ENCODE measurements at regions not wholly inside any gene's neighbourhood (a gene's known extent, or its start where the extent isn't known, plus 50 kb on each side); places are given as distances from the start of the nearest gene placed in this dataset.

DNA sequence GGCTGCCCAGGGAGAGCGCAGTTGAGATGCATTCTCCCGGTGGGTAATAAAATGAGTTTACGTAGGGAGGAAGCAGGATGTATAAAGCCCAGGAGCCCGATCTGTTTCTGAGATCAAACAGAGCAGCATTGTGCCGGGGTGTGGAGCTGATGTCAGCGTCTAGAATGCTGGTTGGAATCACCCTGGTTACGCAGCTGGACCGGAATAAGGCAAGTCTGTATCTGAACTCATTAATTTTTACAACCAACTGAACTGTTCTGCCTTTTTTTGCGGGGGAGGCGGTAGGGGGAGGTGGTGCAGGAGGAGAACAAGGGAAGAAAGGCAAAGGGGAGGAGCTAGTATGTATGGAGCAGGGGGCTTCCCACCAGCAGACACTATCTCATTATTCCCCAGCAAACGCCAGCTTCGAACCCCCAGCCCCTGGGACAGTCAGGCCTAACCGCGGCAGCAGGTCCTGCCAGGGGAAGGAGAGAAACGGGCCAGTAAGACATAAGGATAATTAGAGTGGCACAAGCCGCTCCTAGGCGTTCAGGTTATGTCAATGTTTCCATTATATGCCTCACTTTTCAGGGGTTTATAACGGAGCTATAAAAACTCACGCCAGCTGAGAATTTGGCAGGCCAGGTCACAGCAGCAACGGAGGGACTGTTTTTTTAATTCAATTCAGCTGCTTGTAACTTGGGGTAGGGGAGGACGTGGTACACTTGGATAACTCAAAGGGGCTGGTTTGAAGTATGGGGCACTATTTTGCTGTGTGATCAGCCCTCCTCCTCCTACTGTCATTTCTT is 175.3 kb upstream of the HES1 start:
- Mint-ChIP-seq H3K27me3 (ENCODE audit: unreplicated experiment) (no peaks in the 10 kb centered on the region), H3K27ac (ENCODE audit: unreplicated experiment) (no peak overlapping the region), H3K4me1 (ENCODE audit: low read depth, unreplicated experiment) (no peaks in the 10 kb centered on the region), H3K36me3 (ENCODE audit: insufficient read depth, unreplicated experiment) (no peaks in the 10 kb centered on the region), H3K4me3 (ENCODE audit: low read depth, unreplicated experiment) (no peak overlapping the region), H3K9me3 (ENCODE audit: low read depth, unreplicated experiment) (peaks cover 5% of the 10 kb centered on the region)
- TF ChIP-seq, protein P1, sequence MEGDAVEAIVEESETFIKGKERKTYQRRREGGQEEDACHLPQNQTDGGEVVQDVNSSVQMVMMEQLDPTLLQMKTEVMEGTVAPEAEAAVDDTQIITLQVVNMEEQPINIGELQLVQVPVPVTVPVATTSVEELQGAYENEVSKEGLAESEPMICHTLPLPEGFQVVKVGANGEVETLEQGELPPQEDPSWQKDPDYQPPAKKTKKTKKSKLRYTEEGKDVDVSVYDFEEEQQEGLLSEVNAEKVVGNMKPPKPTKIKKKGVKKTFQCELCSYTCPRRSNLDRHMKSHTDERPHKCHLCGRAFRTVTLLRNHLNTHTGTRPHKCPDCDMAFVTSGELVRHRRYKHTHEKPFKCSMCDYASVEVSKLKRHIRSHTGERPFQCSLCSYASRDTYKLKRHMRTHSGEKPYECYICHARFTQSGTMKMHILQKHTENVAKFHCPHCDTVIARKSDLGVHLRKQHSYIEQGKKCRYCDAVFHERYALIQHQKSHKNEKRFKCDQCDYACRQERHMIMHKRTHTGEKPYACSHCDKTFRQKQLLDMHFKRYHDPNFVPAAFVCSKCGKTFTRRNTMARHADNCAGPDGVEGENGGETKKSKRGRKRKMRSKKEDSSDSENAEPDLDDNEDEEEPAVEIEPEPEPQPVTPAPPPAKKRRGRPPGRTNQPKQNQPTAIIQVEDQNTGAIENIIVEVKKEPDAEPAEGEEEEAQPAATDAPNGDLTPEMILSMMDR (IDR thresholded peaks at IDR 0.05; ENCODE audit: unreplicated experiment) = no peak
- BruUV-seq (replicated peaks) = no TSS peak
- CTCF ChIA-PET = interaction anchor here (1.4 kb wide), 1 partner anchor 11 kb away, joined by 3 read pairs; no protein-coding TSS in a partner anchor
- intact Hi-C loops (cut with micrococcal nuclease; ENCODE audit: unreplicated experiment) = no loop called here
- no peak for DNase-seq

DNA sequence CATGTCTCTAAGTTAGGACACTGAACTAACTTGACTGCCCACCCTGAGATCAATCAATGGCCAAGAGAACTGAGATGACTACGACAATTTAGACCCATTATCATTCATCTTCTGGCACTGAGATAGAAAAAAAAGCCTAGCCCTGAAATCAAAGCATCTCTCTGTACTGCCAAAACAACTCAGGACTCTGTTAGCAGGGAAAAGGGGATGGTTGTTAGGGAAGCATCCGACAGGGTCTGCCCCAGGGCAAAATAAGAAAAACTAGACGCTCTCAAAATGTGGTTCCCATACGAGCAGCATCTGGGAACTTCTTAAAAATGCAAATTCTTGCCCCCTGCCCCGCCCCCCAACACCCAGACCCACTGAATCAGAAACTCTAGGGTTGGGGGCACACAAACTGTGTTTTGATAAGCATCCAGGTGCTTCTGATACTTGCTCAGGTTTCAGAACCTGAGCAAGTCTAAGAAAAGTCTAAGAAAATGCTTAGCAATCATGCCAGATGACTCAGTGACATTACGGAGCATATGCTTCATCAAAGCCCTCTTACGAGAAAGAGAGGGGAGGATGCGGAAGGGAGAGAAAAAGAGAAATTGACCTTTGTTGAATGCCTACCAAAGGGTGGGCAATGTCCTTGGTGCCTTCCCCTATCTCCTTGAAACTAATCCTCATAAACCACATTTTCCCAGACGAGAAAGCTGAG is 172.8 kb upstream of the HES1 start:
- no TSS peak for BruUV-seq (replicated peaks)
- H3K27ac Mint-ChIP-seq (ENCODE audit: unreplicated experiment) = no peak overlapping the region
- intact Hi-C loops (cut with micrococcal nuclease; ENCODE audit: unreplicated experiment) = no loop called here
- TF ChIP-seq, protein P1 (IDR thresholded peaks at IDR 0.05; ENCODE audit: unreplicated experiment) = no peak
- no peak for DNase-seq
- H3K9me3 Mint-ChIP-seq (ENCODE audit: low read depth, unreplicated experiment) = no peaks in the 10 kb centered on the region
- no peaks in the 10 kb centered on the region for H3K27me3 Mint-ChIP-seq (ENCODE audit: unreplicated experiment)
- no peaks in the 10 kb centered on the region for H3K4me1 Mint-ChIP-seq (ENCODE audit: low read depth, unreplicated experiment)
- H3K36me3 Mint-ChIP-seq (ENCODE audit: insufficient read depth, unreplicated experiment) = no peaks in the 10 kb centered on the region
- H3K4me3 Mint-ChIP-seq (ENCODE audit: low read depth, unreplicated experiment) = no peak overlapping the region
- CTCF ChIA-PET = interaction anchor here (1.1 kb wide), 1 partner anchor 119 kb away, joined by 3 read pairs; no protein-coding TSS in a partner anchor

DNA sequence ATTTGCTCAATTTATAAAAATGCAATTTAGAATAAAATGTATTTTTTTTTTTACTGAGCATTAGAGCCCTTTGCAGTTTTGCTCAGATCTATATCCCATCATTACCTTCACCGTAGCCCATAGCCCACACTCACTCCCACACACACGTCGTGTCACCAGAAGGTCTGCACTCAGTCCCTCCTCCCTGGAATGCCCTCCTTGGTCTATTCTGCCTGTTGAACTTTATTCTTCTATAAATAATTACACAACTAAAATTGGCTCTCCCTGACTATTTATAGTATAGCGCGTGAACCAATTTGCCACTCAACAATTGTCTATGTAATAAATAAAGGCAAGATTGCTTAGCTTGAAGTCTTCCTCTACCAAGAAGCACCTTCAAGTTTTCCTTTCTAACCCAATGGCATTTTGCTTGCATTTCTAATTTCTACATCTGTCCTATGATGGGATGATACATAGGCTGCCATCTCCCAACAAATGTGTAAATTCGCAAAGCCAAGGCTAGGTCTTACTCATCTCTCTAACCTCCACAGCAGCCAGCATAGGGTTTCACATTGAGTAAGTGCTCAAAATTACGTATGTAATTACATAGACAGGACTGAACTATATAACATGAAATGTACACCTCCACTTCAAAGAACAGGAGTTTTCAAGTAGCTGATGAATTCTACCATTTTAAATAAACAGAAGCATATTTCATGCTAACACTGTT is 172.0 kb upstream of the HES1 start:
- H3K27ac Mint-ChIP-seq (ENCODE audit: unreplicated experiment) = no peak overlapping the region
- H3K9me3 Mint-ChIP-seq (ENCODE audit: low read depth, unreplicated experiment) = no peaks in the 10 kb centered on the region
- no peaks in the 10 kb centered on the region for H3K4me1 Mint-ChIP-seq (ENCODE audit: low read depth, unreplicated experiment)
- no peaks in the 10 kb centered on the region for H3K36me3 Mint-ChIP-seq (ENCODE audit: insufficient read depth, unreplicated experiment)
- no peaks in the 10 kb centered on the region for H3K27me3 Mint-ChIP-seq (ENCODE audit: unreplicated experiment)
- no peak overlapping the region for H3K4me3 Mint-ChIP-seq (ENCODE audit: low read depth, unreplicated experiment)
- no peak for DNase-seq
- intact Hi-C loops (cut with micrococcal nuclease; ENCODE audit: unreplicated experiment) = no loop called here
- BruUV-seq (replicated peaks) = no TSS peak
- TF ChIP-seq, protein P1 (IDR thresholded peaks at IDR 0.05; ENCODE audit: unreplicated experiment) = no peak
- CTCF ChIA-PET = interaction anchor here (1.1 kb wide), 1 partner anchor 120 kb away, joined by 3 read pairs; no protein-coding TSS in a partner anchor

DNA sequence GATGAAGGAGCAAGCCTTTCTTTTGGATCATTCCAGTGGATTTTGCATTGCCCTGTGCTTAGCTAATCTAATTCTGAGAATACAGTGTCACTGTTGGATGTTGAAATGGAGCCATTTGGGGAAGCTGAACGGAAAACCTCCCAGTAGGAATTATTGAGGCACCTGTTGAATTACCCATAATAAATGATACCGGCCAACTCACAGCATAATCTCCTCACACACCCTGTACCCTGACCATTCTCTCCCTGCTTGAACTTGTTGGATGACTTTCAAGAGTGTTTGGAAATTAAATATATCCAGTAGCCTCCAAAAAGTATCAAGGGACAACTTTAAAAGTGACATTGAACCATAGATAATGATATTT is 171.4 kb upstream of the HES1 start:
- BruUV-seq (replicated peaks) = no TSS peak
- TF ChIP-seq, protein P1 (IDR thresholded peaks at IDR 0.05; ENCODE audit: unreplicated experiment) = no peak
- no peaks in the 10 kb centered on the region for H3K36me3 Mint-ChIP-seq (ENCODE audit: insufficient read depth, unreplicated experiment)
- no peaks in the 10 kb centered on the region for H3K27me3 Mint-ChIP-seq (ENCODE audit: unreplicated experiment)
- no peaks in the 10 kb centered on the region for H3K4me1 Mint-ChIP-seq (ENCODE audit: low read depth, unreplicated experiment)
- no peak overlapping the region for H3K4me3 Mint-ChIP-seq (ENCODE audit: low read depth, unreplicated experiment)
- no peaks in the 10 kb centered on the region for H3K9me3 Mint-ChIP-seq (ENCODE audit: low read depth, unreplicated experiment)
- intact Hi-C loops (cut with micrococcal nuclease; ENCODE audit: unreplicated experiment) = no loop called here
- H3K27ac Mint-ChIP-seq (ENCODE audit: unreplicated experiment) = no peak overlapping the region
- CTCF ChIA-PET = interaction anchor here (1.1 kb wide), 1 partner anchor 120 kb away, joined by 3 read pairs; no protein-coding TSS in a partner anchor
- DNase-seq = no peak

All from Calu3 (cell line).